CD14-positive monocyte (primary cell): ENCODE measurements at regions not wholly inside any gene's neighbourhood (a gene's known extent, or its start where the extent isn't known, plus 50 kb on each side); places are given as distances from the start of the nearest gene placed in this dataset.

ENCODE experiments used
- DNase-seq, 3 donors: peaks; one replicate each; pipeline ENCODE4 v3.0.0-alpha.2; 2011 to 2022
- H2AFZ ChIP-seq: 2 replicates; pipeline ENCODE4 v1.6.0; 2012; ENCODE audit warnings: mild to moderate bottlenecking, low read depth, low read length, inconsistent platforms; ENCODE audit not compliant: insufficient read depth, poor library complexity, severe bottlenecking
- H3K27ac ChIP-seq, 2 donors: 1 replicate in 1 of 2; 2 replicates in 1 of 2; pipeline ENCODE4 v1.5.1; 2012 to 2013; ENCODE audit warnings: low read length in 2 of 2, control low read depth in 1 of 2, inconsistent platforms in 1 of 2, low read depth in 1 of 2, mild to moderate bottlenecking in 1 of 2
- H3K27me3 ChIP-seq, 2 donors: one replicate each; pipeline versions ENCODE4 v1.6.0 to v1.6.1; 2011 to 2013; ENCODE audit warnings: low read length in 2 of 2; ENCODE audit not compliant: control insufficient read depth in 2 of 2, insufficient read depth in 2 of 2
- H3K36me3 ChIP-seq, 2 donors: replicated peaks in 1 of 2; 1 replicate in 1 of 2; 2 replicates in 1 of 2; pipeline versions ENCODE4 v1.5.1 to v1.6.1; 2012 to 2013; ENCODE audit warnings: low read length in 2 of 2, control low read depth in 1 of 2, inconsistent platforms in 1 of 2, mild to moderate bottlenecking in 1 of 2; ENCODE audit not compliant: insufficient read depth in 2 of 2, control insufficient read depth in 1 of 2
- H3K4me1 ChIP-seq, 2 donors: 1 replicate in 1 of 2; 2 replicates in 1 of 2; pipeline versions ENCODE4 v1.5.1 to v1.6.1; 2012 to 2013; ENCODE audit warnings: low read length in 2 of 2, control low read depth in 1 of 2, inconsistent platforms in 1 of 2, mild to moderate bottlenecking in 1 of 2, moderate library complexity in 1 of 2; ENCODE audit not compliant: insufficient read depth in 2 of 2, control insufficient read depth in 1 of 2
- H3K4me2 ChIP-seq: replicated peaks from 2 replicates; pipeline ENCODE3; 2012; ENCODE audit warnings: low read length, moderate library complexity, mild to moderate bottlenecking; ENCODE audit not compliant: poor library complexity, severe bottlenecking; ENCODE audit errors: extremely low read depth
- H3K4me3 ChIP-seq, 3 experiments: fragments of 200-600 bp in 1 of 3; sonication (generic) in 1 of 3; replicated peaks in 1 of 3; 1 replicate in 2 of 3; 2 replicates in 1 of 3; pipeline ENCODE4 v1.5.1; 2011 to 2013; ENCODE audit warnings: low read length in 3 of 3, mild to moderate bottlenecking in 3 of 3, control low read depth in 2 of 3, low read depth in 2 of 3, inconsistent platforms in 1 of 3, moderate library complexity in 1 of 3
- H3K79me2 ChIP-seq: 2 replicates; pipeline ENCODE4 v1.6.0; 2012; ENCODE audit warnings: mild to moderate bottlenecking, control low read depth, inconsistent platforms, low read length, moderate library complexity; ENCODE audit not compliant: insufficient read depth
- H3K9ac ChIP-seq: 2 replicates; pipeline ENCODE4 v1.6.0; 2017; ENCODE audit warnings: low read length, mild to moderate bottlenecking; ENCODE audit not compliant: insufficient read depth, poor library complexity, severe bottlenecking
- H3K9me3 ChIP-seq, 2 donors: replicated peaks in 1 of 2; 1 replicate in 1 of 2; 2 replicates in 1 of 2; pipeline versions ENCODE4 v1.5.1 to v1.6.1; 2012 to 2013; ENCODE audit warnings: low read length in 2 of 2, control low read depth in 1 of 2; ENCODE audit not compliant: control insufficient read depth in 1 of 2, insufficient read depth in 1 of 2
- H4K20me1 ChIP-seq: 2 replicates; pipeline ENCODE4 v1.6.0; 2012; ENCODE audit warnings: mild to moderate bottlenecking, low read length, control low read depth, moderate library complexity; ENCODE audit not compliant: insufficient read depth
- H3K27ac Mint-ChIP-seq, 7 donors: one replicate each; pipeline ENCODE4 v1.8.0; 2020; ENCODE audit warnings: mild to moderate bottlenecking in 7 of 7, mixed read lengths in 7 of 7, moderate library complexity in 6 of 7, inconsistent platforms in 2 of 7
- H3K27me3 Mint-ChIP-seq, 3 donors: one replicate each; pipeline ENCODE4 v1.8.0; 2021 to 2022; ENCODE audit warnings: low read depth in 3 of 3, mild to moderate bottlenecking in 3 of 3, mixed read lengths in 3 of 3, moderate library complexity in 3 of 3, inconsistent platforms in 1 of 3
- H3K36me3 Mint-ChIP-seq, 2 donors: one replicate each; pipeline ENCODE4 v1.8.0; 2020; ENCODE audit warnings: mixed read lengths in 2 of 2, inconsistent platforms in 1 of 2, mild to moderate bottlenecking in 1 of 2
- H3K4me1 Mint-ChIP-seq: one replicate; pipeline ENCODE4 v1.8.0; 2020; ENCODE audit warnings: mild to moderate bottlenecking, mixed read lengths
- H3K4me3 Mint-ChIP-seq, 2 donors: one replicate each; pipeline ENCODE4 v1.8.0; 2020; ENCODE audit warnings: mild to moderate bottlenecking in 2 of 2, mixed read lengths in 2 of 2, moderate library complexity in 1 of 2
- H3K9me3 Mint-ChIP-seq, 7 donors: one replicate each; pipeline ENCODE4 v1.8.0; 2020 to 2022; ENCODE audit warnings: mixed read lengths in 7 of 7, mild to moderate bottlenecking in 6 of 7, moderate library complexity in 6 of 7, inconsistent platforms in 2 of 7
- CTCF ChIP-seq: fragments of 200-600 bp; IDR thresholded peaks from one replicate; pipeline ENCODE4 v1.8.0; 2022; ENCODE audit warnings: antibody characterized with exemption, mild to moderate bottlenecking
- WGBS: methylation state at CpG from one replicate; pipeline ENCODE4 v1.1.5; 2013; ENCODE audit warnings: missing lambda C conversion rate; ENCODE audit not compliant: insufficient coverage; 5-methylcytosine and 5-hydroxymethylcytosine counted together
- intact Hi-C, 2 donors: fragments of 100-400 bp; cut with micrococcal nuclease; formaldehyde crosslinking; loops; one replicate each; pipeline versions ENCODE4 v1.15.0 to v1.15.1; 2023

GRCh38 chr6:163779727-163780284, 365.3 kb downstream of the QKI start:
- H3K27ac Mint-ChIP-seq, result peak overlapping the region in 1 of 7 donors; percentile 2
- H3K36me3 ChIP-seq, result no peaks in the 10 kb centered on the region
- intact Hi-C loops, result no loop called here
- H3K9me3 Mint-ChIP-seq, result peaks cover 0 to 1% (median 0%) of the 10 kb centered on the region in 7 donors
- no peaks in the 10 kb centered on the region for H3K79me2 ChIP-seq
- no peaks in the 10 kb centered on the region for H3K27me3 ChIP-seq
- no peak overlapping the region for H3K27ac ChIP-seq
- no peak overlapping the region for H3K4me3 Mint-ChIP-seq
- H3K27me3 Mint-ChIP-seq, result peaks cover 8 to 16% (median 12%) of the 10 kb centered on the region in 3 donors
- peaks cover 7 to 9% of the 10 kb centered on the region in 2 donors for H3K4me1 ChIP-seq
- H4K20me1 ChIP-seq, result no peaks in the 10 kb centered on the region
- DNase-seq, result no peak
- H3K9ac ChIP-seq, result no peak overlapping the region
- no peak overlapping the region for H3K4me2 ChIP-seq
- H3K4me3 ChIP-seq, result no peak overlapping the region
- H3K9me3 ChIP-seq, result no peaks in the 10 kb centered on the region
- H3K36me3 Mint-ChIP-seq, result no peaks in the 10 kb centered on the region
- peaks cover 9% of the 10 kb centered on the region for H3K4me1 Mint-ChIP-seq
- TF ChIP-seq CTCF, result no peak
- WGBS, result 100% methylated on average over 2 of the region's 7 CpGs
- H2AFZ ChIP-seq, result no peak overlapping the region

GRCh38 chr6:163777716-163778115, 363.2 kb downstream of the QKI start:
- Mint-ChIP-seq H3K4me3 (no peak overlapping the region), H3K27me3 (peaks cover 8 to 19% (median 17%) of the 10 kb centered on the region in 3 donors), H3K36me3 (no peaks in the 10 kb centered on the region), H3K9me3 (peaks cover 0 to 2% (median 0%) of the 10 kb centered on the region in 7 donors), H3K27ac (no peak overlapping the region), H3K4me1 (peaks cover 7% of the 10 kb centered on the region)
- Histone ChIP-seq H3K27ac (no peak overlapping the region), H3K4me1 (peaks cover 4 to 5% of the 10 kb centered on the region in 2 donors), H3K9ac (no peak overlapping the region), H4K20me1 (no peaks in the 10 kb centered on the region), H3K36me3 (no peaks in the 10 kb centered on the region), H3K27me3 (no peaks in the 10 kb centered on the region), H2AFZ (peak overlapping the region; percentile 7), H3K4me3 (no peak overlapping the region), H3K9me3 (no peaks in the 10 kb centered on the region), H3K79me2 (no peaks in the 10 kb centered on the region), H3K4me2 (no peak overlapping the region)
- intact Hi-C loops, result no loop called here
- 89% methylated on average over 1 of the region's 1 CpG for WGBS
- no peak for DNase-seq
- no peak for TF ChIP-seq CTCF
